HG03108 (cell line): ENCODE measurements at regions not wholly inside any gene's neighbourhood (a gene's known extent, or its start where the extent isn't known, plus 50 kb on each side); places are given as distances from the start of the nearest gene placed in this dataset.
A peak's percentile ranks its signal among the peaks of the same experiment; 100 is the strongest.

Experiments used
- ATAC-seq: cut with Tn5 transposase; IDR thresholded peaks from one replicate; pipeline ENCODE4 v1.9.1; 2021; ENCODE audit warnings: moderate library complexity; ENCODE audit not compliant: unreplicated experiment

- no peak for ATAC-seq
Measured at GRCh38 chr7:32428546-32428945, 61.6 kb downstream of the LSM5 start.

DNA sequence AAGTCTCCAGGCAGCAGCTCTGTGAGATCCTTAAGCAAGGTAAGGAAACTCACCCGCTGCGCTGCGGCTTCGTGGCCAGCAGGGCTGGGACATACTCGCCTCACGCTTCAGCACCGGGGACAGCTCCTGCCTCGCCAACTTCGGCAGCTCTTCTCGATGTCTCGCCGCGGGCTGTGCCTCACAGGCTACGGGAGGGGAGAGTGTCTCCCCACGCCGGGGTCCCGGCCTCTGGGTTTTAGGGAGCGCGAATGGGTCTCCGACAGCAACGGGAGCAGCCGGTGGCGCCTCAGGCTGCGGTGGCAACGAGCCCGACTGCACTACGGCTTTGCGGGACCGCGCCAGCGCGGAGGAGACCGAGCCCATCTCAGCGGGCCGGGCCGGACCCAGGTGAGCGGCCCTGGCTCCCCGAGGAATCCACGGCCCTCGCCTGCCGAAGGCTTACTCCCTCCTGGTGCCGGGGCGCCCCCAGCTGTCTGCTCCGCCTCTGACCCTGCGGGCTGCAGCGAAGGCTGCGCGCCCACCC, 62.4 kb downstream of the LSM5 start:
- peak; percentile 70 for ATAC-seq

GRCh38 chr7:32416846-32417245, 73.3 kb downstream of the LSM5 start:
- no peak for ATAC-seq

- ATAC-seq = no peak
Measured at GRCh38 chr7:32415936-32416335, 74.2 kb downstream of the LSM5 start.

GRCh38 chr7:32415519-32415918, 74.7 kb downstream of the LSM5 start:
- ATAC-seq = no peak

DNA sequence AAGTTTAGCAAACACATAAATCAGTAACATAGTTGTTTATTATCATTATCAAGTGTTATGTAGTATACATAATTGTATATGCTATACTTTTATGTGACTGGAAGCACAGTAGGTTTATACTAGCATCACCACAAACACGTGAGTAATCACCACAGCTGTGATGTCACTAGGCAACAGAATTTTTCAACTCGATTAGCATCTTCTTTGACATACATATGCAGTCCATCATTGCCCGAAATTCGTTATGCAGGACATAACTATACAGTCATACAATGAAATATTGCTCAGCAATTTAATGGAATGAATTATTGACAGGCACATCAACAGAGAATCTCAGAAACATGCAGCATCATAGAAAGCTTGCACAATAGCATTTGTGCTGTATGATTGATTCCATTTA, 77.7 kb downstream of the LSM5 start:
- ATAC-seq = no peak

- no peak for ATAC-seq
Measured at GRCh38 chr7:32410545-32410944, 79.6 kb downstream of the LSM5 start.

GRCh38 chr7:32406386-32406785, 83.8 kb downstream of the LSM5 start:
- ATAC-seq = no peak

DNA sequence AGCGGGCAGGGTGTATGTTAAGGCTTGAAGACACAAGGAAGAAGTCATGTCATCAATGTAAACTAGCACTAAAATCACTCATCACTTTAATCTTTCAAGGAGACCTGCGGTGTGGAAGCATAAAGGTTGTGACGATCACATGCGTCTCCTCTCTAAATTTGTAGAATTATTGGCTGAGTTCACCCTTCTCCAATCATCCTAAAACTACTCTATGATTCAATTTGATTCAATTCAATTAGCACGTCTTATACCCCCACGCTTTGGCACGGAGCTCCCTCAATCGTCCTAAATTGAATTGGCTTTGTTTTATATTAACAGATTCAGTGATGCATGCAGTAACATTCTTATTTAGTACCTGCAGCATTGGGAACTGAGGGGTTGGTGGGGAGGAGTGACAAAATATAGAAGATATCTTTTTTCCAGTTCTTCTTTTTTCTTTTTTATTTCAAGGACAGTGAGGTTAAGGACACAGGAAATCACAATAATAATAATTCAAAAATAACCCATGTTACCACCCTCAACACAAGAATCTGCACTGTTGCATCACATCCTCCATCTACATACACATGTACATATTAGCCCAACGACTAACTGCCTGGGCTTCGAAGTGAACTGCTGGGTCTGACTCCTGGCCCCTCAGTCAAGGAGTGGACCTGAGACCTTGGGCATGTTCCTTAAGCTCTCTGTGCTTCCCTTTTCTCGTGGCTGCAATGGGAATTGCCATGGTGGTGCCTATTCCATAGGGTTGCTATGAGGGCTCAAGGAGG, 86.5 kb downstream of the LSM5 start:
- ATAC-seq = no peak

DNA sequence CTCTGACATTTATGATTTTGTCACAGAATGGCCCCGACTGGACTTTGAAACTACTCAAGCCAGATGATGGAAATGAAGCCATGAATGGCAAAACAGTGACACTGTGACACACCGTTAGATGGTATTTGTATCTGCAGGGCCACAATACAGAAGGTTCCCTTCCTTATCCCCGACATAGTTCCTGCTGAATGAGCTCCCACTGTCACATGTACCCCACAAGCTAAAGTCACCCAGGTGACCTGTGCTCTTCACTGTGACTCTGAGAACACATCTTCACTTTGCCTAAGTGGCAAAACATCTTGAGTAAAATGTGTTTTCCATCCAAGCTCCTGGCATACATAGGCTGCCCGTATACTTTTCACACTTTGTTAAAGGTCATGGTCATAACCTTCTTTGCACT, 89.5 kb downstream of the LSM5 start:
- ATAC-seq = no peak

DNA sequence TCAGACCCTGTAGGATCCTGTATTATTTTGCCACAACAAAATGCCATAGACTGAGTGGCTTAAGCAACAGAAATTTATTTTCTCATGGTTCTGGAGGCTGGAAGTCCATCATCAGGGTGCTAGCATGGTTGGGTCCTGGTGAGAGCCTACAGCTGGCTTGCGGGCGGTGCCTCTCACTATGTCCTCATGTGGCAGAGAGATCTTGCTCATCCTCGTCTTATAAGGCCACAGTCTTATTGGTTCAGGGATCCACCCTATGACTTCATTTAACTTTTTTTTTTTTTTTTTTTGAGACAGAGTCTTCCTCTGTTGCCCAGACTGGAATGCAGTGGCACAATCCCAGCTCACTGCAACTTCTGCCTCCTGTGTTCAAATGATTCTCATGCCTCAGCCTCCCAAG, 90.9 kb downstream of the LSM5 start:
- no peak for ATAC-seq

GRCh38 chr7:32395168-32395567, 95.0 kb downstream of the LSM5 start:
- ATAC-seq = no peak

DNA sequence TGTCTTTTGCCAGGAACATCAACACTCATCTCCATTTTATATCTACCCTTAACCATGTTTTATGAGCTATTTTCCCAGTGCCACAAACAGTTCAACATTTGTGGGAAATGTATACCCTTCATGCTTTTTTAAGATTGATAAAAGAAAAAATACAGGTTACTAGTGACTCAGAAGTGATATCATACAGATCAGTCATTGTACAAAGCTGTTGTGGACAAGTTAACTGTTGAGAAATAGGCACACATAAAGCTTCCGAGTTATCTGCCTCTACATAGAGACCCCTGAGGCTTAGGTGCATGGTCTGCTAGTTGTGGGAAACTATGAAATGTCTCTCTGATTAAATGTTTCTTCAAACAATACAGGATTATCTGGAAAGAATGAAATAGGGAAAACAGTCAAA, 96.3 kb downstream of the LSM5 start:
- ATAC-seq = no peak

DNA sequence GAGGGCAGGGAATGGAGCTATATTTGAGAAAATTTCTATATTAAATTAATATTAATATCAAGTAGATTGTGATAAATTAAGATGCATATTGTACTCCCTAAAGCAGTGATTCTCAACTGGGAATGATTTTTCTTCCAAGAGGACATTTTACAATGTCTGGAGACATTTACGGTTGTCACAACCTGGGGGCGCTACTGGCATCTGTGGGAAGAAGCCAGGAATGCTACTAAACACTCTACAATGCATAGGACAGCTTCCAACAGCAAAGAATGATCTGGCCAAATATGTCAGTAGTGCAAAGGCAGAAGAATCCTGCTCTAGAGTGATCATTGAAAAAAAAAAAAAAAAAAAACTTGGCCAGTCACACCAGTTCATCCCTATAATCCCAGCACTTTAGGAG, 100.0 kb downstream of the LSM5 start:
- ATAC-seq = no peak

- no peak for ATAC-seq
Measured at GRCh38 chr7:32385316-32385956, 104.7 kb downstream of the LSM5 start.

DNA sequence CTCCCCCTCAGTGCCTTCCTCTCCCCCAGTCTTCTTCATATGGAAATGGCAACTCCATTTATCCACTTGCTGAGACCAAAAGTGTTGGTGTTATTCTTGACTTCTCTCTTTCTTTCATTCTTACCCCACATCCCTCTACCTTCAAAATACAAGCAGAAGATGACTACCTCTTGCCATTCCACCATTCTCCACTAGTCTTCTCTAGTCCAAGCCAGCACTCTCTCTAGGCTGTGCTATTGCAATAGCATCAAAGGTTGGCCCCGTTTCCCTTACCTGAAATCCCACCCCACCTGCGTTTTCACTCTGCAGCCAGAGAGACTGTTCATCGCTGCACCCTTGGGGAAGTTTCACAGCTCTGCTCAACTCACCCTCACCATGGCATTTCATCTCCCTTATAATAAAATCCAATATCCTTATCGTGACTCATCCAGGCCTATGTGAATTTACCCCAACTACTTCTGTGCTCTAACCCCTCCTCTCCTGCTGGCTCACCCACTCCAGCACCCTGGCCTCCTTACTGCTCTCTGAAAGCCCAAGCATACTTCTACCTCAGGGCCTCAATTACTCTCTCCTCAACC, 109.1 kb downstream of the LSM5 start:
- ATAC-seq = no peak

DNA sequence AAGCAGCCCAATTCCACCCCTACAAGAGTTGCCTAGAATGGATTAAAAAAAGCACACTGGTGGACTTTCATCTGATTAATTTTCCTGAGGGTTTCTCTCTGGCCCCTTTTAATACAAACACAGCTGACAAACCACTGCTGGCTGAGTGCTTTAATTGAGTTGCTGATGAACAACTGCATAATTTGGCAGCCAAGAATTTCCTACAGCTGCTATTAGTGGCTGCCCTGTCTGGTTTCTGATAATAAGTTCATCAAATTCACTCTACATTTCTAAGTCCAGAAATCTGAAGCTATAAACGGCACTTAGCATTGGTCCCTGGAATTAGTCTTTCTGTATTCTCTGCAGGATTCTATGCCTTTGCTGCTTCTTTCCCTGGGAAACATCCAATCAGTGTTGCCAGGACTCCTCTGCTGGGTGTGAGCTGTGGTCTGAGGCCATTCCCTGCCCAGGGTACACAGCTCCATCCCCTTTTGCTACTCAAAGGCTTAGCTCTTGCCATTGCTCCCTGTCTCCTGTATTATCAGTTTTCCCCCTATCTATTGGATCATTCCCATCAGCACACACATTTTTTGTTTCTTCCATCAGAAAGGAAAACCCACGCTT, 110.6 kb downstream of the LSM5 start:
- ATAC-seq = no peak

DNA sequence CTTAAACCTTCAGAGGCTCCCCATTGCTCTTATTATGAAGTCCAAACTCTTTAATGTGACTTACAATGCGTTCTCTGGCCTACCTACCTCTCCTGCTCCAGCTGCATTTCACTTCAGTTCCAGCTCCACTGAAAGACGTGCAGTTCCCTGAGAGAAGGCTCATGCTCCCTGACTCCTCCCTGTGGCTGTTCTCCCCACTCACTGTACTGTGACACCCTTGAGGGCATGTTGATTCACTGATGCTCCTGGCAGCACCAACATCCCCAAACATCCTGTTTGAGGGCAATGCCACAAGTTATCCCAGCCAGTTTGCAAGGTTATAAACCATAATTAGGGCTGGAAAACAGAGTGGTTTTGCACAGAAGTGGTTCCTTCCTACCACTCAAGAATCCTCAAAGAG, 111.2 kb downstream of the LSM5 start:
- ATAC-seq = no peak

DNA sequence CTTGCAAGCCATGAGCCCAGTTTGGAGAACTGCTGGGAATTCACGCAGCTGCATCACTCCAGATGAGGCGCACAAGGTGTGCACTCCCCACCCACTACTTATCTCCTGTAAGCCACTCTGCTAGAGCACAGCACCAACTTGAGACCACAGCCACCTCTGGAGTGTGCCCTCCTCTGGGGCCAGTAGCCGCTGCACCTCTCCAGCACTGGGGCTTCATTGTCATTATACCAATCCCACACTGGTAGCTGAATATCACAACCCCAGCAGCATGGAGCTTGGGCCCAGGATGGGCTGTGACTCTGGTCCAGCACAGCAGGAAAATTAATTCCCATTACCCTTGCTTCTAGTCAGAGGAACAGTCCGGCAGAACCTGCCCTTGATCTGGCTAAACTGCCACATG, 125.6 kb downstream of the LSM5 start:
- ATAC-seq = no peak

DNA sequence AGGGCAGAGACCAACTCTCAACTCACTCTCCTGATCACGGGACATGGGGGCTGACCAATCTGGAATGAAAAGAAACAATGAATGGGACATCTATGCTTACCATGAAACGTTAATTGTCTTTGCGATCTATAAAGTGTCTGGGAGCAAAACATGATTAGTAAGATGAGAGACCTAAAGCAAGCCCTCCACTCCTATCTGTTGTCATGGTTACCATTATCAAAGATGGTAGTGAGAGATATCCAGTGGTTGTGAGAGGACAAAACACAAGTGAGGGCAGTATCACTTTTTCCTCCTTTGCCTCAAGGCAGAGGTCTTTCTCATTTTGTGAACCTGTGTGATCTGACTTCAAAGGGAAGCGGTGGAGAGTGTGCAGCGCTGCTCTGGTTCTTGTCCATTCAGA, 130.1 kb downstream of the LSM5 start:
- no peak for ATAC-seq

DNA sequence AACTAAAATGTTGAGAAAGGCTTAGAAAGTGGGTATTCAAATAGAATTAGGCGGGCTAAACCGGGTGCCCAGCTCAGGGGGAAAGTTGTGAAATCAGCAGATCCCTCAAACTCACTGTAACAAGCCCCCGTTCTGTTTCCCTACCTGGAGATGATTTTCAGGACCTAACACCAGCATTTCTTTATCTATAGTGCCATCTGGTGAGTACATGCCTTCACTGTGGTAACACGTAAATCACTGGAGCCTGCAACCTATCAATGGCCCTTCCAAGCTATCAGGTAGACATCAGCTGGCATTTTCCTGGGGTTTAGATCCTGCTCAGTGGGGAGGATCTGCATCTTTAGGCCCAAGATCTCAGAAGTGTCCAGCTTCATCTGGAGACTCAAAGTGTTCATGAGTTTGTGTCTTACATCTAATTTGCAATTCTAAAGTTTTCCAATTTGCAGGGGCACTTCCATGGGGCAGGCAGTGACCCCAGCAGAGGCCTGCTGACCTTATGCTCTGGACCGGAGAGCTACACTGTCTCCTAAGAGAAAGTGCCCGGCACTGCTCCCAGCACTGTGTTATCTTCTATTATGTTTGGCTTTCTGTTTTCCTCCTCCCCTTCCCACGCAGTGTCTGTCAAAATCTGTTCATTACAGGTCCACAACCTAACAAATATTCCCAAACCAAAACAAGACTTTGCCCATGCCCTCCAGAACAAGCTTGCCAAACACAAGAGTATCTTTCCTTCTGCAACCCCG, 132.5 kb downstream of the LSM5 start:
- no peak for ATAC-seq
